Fibroblast of villous mesenchyme (primary cell): ENCODE measurements at regions not wholly inside any gene's neighbourhood (a gene's known extent, or its start where the extent isn't known, plus 50 kb on each side); places are given as distances from the start of the nearest gene placed in this dataset.

Experiments
- DNase-seq: peaks from one replicate; pipeline ENCODE4 v3.0.0-alpha.2; 2010; ENCODE audit warnings: low read depth
- H3K4me3 ChIP-seq: 2 replicates; pipeline ENCODE4 v1.5.1; 2011; ENCODE audit warnings: low read depth, mild to moderate bottlenecking, low read length
- CTCF ChIP-seq: IDR thresholded peaks from 2 replicates; pipeline ENCODE4 v1.5.1; 2012; ENCODE audit warnings: low read depth, mild to moderate bottlenecking, low read length; ENCODE audit not compliant: insufficient read depth

- DNase-seq: no peak
- H3K4me3 ChIP-seq: no peak overlapping the region
- TF ChIP-seq CTCF: no peak
Observed at GRCh38 chr7:145168879-145169278, 333.0 kb upstream of the TPK1 start.

- H3K4me3 ChIP-seq: no peak overlapping the region
- no peak for DNase-seq
- no peak for TF ChIP-seq CTCF
Observed at GRCh38 chr7:145168427-145168826, 332.6 kb upstream of the TPK1 start.

GRCh38 chr7:145156834-145157233, 321.0 kb upstream of the TPK1 start:
- no peak for TF ChIP-seq CTCF
- DNase-seq: no peak
- no peak overlapping the region for H3K4me3 ChIP-seq

GRCh38 chr7:145152589-145152988, 316.7 kb upstream of the TPK1 start:
- no peak overlapping the region for H3K4me3 ChIP-seq
- TF ChIP-seq CTCF: no peak
- DNase-seq: no peak

- no peak for TF ChIP-seq CTCF
- H3K4me3 ChIP-seq: no peak overlapping the region
- no peak for DNase-seq
Observed at GRCh38 chr7:145151676-145152075, 315.8 kb upstream of the TPK1 start.

- no peak for TF ChIP-seq CTCF
- DNase-seq: no peak
Observed at GRCh38 chr7:145147865-145148264, 312.0 kb upstream of the TPK1 start.

GRCh38 chr7:145143685-145144084, 307.8 kb upstream of the TPK1 start:
- TF ChIP-seq CTCF: no peak
- no peak overlapping the region for H3K4me3 ChIP-seq
- no peak for DNase-seq

More at GRCh38 chr7:145147865-145148264, 312.0 kb upstream of the TPK1 start:
- H3K4me3 ChIP-seq: no peak overlapping the region
